ENCODE measurements at regions not wholly inside any gene's neighbourhood (a gene's known extent, or its start where the extent isn't known, plus 50 kb on each side); places are given as distances from the start of the nearest gene placed in this dataset.

DNA sequence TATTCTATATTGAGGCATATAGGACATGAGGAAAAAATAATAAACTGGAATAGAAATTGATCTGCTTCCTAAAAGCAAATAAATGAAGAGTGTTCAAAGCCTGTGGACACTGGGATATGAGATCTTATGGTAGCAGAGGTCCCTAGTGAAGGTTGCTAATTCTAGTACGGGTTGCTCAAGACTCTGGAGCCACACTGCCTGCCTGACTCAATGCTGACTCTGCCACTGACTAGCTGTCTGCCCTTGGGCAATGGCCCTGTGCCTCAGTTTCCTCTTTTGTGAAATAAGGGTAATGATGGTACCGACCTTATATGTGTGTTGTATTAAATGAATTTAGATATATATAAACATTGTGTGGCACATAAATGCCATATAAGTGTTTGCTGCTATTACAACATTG is 59.0 kb upstream of the C1orf53 start:
- no peak overlapping the region for H3K9ac ChIP-seq (replicated peaks in 1 of 4; ENCODE audit: extremely low read depth in 1 of 4, low read depth in 3 of 4, low read length in 3 of 4)
- no peak overlapping the region for H2BK12ac ChIP-seq (ENCODE audit: low read depth, low read length)
- no peak overlapping the region for H2BK15ac ChIP-seq (ENCODE audit: low read length)
- no peaks in the 10 kb centered on the region for H3K36me3 ChIP-seq (ENCODE audit: control insufficient read depth in 2 of 4, insufficient read depth in 4 of 4, low read length in 3 of 4)
- no peak for DNase-seq (ENCODE audit: low read depth in 1 of 2, low spot score in 2 of 2)
- CTCF ChIA-PET (ENCODE audit: partially characterized antibody): no interaction called here
- no peaks in the 10 kb centered on the region for H4K20me1 ChIP-seq (replicated peaks in 1 of 2; ENCODE audit: control insufficient read depth in 1 of 2, insufficient read depth in 2 of 2, low read length in 2 of 2)
- no peak for FAIRE-seq
- no peak overlapping the region for H3K14ac ChIP-seq (ENCODE audit: insufficient read length)
- no peaks in the 10 kb centered on the region for H3K27me3 ChIP-seq (replicated peaks in 1 of 4; ENCODE audit: control insufficient read depth in 3 of 4, extremely low read depth in 1 of 4, insufficient read depth in 3 of 4, low read length in 3 of 4)
- peaks cover 0 to 4% (median 0%) of the 10 kb centered on the region in 4 experiments; a peak in 2 of 7 replicates for H3K4me1 ChIP-seq (replicated peaks in 1 of 4; ENCODE audit: control insufficient read depth in 3 of 4, insufficient read depth in 4 of 4, low read length in 3 of 4)
- no peaks in the 10 kb centered on the region for H3K79me2 ChIP-seq (ENCODE audit: control insufficient read depth in 1 of 2, insufficient read depth in 2 of 2, low read length in 2 of 2)
- H3K27ac ChIP-seq (ENCODE audit: low read depth, low read length): no peak overlapping the region
- H4K5ac ChIP-seq (ENCODE audit: insufficient read length, low read depth, low read length): no peak overlapping the region
- H3K18ac ChIP-seq (ENCODE audit: extremely low read depth, low read length): no peak overlapping the region
- no peak overlapping the region for H3K4me2 ChIP-seq (ENCODE audit: insufficient read depth in 1 of 2, low read depth in 2 of 2, low read length in 2 of 2)
- no peak overlapping the region for H2BK5ac ChIP-seq (ENCODE audit: low read depth, low read length)
- no peaks in the 10 kb centered on the region for H3K79me1 ChIP-seq (ENCODE audit: low read depth, low read length)
- no peak overlapping the region for H2AK5ac ChIP-seq (ENCODE audit: low read depth, low read length)
- H3K4me3 ChIP-seq (ENCODE audit: extremely low read depth in 1 of 4, insufficient read depth in 2 of 4, low read depth in 3 of 4, low read length in 4 of 4): no peak overlapping the region
- no peak overlapping the region for H2AFZ ChIP-seq (ENCODE audit: low read length)
- H3K56ac ChIP-seq (replicated peaks; ENCODE audit: insufficient read length, low read depth, low read length): no peak overlapping the region
- no peaks in the 10 kb centered on the region for H3K23me2 ChIP-seq (ENCODE audit: low read depth, low read length)
- no peak overlapping the region for H3K23ac ChIP-seq (ENCODE audit: insufficient read length)
- WGBS, 2 experiments (ENCODE audit: extremely low coverage in 1 of 2, insufficient coverage in 1 of 2, insufficient read length in 1 of 2, insufficient replicate concordance in 2 of 2, low coverage in 1 of 2, low lambda C conversion rate in 2 of 2, missing lambda C conversion rate in 1 of 2): 92% methylated on average over 2 of the region's 2 CpGs; no CpG with 5 or more reads in 1 of the 2 experiments
- H3K4ac ChIP-seq (replicated peaks; ENCODE audit: insufficient read length, low read depth, low read length): no peak overlapping the region
- no peak overlapping the region for H2BK20ac ChIP-seq (ENCODE audit: low read length)
- no peak overlapping the region for H4K91ac ChIP-seq (replicated peaks; ENCODE audit: insufficient read length, low read length)
- H3K9me3 ChIP-seq (ENCODE audit: insufficient read depth in 2 of 2, low read depth in 1 of 2, low read length in 1 of 2): no peaks in the 10 kb centered on the region
- no peak overlapping the region for H2BK120ac ChIP-seq (replicated peaks; ENCODE audit: low read depth, low read length)
- H4K8ac ChIP-seq (ENCODE audit: extremely low read depth, insufficient read depth, low read length): no peak overlapping the region
- POLR2A ChIA-PET (ENCODE audit: partially characterized antibody): no interaction called here
- TF ChIP-seq TAF1 (IDR thresholded peaks at IDR 0.05; ENCODE audit: low read depth, low read length) (no peak), BRCA1 (IDR thresholded peaks at IDR 0.05; ENCODE audit: low read depth, low read length) (no peak), PHF8 (conservative IDR thresholded peaks at IDR 0.05; ENCODE audit: low read depth, low read length) (no peak), SUZ12 (IDR thresholded peaks at IDR 0.05; ENCODE audit: low read length) (no peak), TCF12 (IDR thresholded peaks at IDR 0.05; ENCODE audit: low read depth, low read length) (no peak), HDAC2 (IDR thresholded peaks at IDR 0.05; ENCODE audit: borderline replicate concordance in 1 of 2, low read depth in 2 of 2, low read length in 2 of 2) (no peak), GABPA (IDR thresholded peaks at IDR 0.05; ENCODE audit: borderline replicate concordance, insufficient read depth, low read length) (no peak), CBX8 (IDR thresholded peaks at IDR 0.05; ENCODE audit: borderline replicate concordance, low read depth, low read length) (no peak), KDM5A (IDR thresholded peaks at IDR 0.05; ENCODE audit: low read length) (no peak), RFX5 (IDR thresholded peaks at IDR 0.05; ENCODE audit: borderline replicate concordance, low read depth, low read length) (no peak), SP4 (IDR thresholded peaks at IDR 0.05; ENCODE audit: low read length) (no peak)
- TF ChIP-seq, protein P1, sequence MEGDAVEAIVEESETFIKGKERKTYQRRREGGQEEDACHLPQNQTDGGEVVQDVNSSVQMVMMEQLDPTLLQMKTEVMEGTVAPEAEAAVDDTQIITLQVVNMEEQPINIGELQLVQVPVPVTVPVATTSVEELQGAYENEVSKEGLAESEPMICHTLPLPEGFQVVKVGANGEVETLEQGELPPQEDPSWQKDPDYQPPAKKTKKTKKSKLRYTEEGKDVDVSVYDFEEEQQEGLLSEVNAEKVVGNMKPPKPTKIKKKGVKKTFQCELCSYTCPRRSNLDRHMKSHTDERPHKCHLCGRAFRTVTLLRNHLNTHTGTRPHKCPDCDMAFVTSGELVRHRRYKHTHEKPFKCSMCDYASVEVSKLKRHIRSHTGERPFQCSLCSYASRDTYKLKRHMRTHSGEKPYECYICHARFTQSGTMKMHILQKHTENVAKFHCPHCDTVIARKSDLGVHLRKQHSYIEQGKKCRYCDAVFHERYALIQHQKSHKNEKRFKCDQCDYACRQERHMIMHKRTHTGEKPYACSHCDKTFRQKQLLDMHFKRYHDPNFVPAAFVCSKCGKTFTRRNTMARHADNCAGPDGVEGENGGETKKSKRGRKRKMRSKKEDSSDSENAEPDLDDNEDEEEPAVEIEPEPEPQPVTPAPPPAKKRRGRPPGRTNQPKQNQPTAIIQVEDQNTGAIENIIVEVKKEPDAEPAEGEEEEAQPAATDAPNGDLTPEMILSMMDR (IDR thresholded peaks at IDR 0.05; ENCODE audit: control extremely low read depth in 1 of 3, insufficient read depth in 1 of 3, low read depth in 1 of 3, low read length in 3 of 3): no peak
- TF ChIP-seq, protein P2, sequence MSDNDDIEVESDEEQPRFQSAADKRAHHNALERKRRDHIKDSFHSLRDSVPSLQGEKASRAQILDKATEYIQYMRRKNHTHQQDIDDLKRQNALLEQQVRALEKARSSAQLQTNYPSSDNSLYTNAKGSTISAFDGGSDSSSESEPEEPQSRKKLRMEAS (IDR thresholded peaks at IDR 0.05): no peak

Data from H1 (cell line).